ENCODE measurements at regions not wholly inside any gene's neighbourhood (a gene's known extent, or its start where the extent isn't known, plus 50 kb on each side); places are given as distances from the start of the nearest gene placed in this dataset.

DNA sequence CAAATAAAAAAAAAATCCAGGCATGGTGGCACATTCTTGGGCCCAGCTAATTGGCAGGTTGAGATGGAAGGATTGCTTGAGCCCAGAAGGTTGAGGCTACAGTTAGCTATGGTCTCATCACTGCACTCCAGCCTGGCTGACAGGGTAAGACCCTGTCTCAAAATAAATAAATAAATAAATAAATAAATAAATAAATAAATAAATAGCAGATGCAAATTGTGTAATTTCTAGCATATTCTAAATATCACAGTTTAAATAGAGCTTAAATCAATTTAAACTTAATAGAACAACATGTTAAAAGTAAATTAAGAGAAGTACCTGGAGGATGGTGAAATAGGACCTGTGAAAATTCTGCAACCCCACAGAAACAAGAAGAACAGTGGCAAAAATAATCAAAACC is 290.5 kb downstream of the TFEC start:
- Mint-ChIP-seq H3K9me3 (no peaks in the 10 kb centered on the region), H3K27ac (no peak overlapping the region), H3K4me3 (no peak overlapping the region), H3K4me1 (no peaks in the 10 kb centered on the region), H3K36me3 (ENCODE audit: low read depth) (no peaks in the 10 kb centered on the region), H3K27me3 (ENCODE audit: insufficient read depth) (no peaks in the 10 kb centered on the region)
- no peaks in the 10 kb centered on the region for H3K36me3 ChIP-seq (ENCODE audit: control insufficient read depth, insufficient read depth, low read length)
- no peaks in the 10 kb centered on the region for H3K27me3 ChIP-seq (ENCODE audit: control insufficient read depth, insufficient read depth, low read length, poor library complexity, severe bottlenecking)
- no peak overlapping the region for H3K27ac ChIP-seq (ENCODE audit: low read depth, low read length)
- H3K4me3 ChIP-seq (ENCODE audit: low read length): no peak overlapping the region
- no peak overlapping the region for H3K9ac ChIP-seq (ENCODE audit: extremely low read depth, low read length, poor library complexity, severe bottlenecking)
- no peak for DNase-seq
- H3K4me1 ChIP-seq (ENCODE audit: control insufficient read depth, insufficient read depth, low read length): no peaks in the 10 kb centered on the region
- H3K9me3 ChIP-seq (ENCODE audit: control insufficient read depth, low read length): no peaks in the 10 kb centered on the region
- TF ChIP-seq, protein P1, sequence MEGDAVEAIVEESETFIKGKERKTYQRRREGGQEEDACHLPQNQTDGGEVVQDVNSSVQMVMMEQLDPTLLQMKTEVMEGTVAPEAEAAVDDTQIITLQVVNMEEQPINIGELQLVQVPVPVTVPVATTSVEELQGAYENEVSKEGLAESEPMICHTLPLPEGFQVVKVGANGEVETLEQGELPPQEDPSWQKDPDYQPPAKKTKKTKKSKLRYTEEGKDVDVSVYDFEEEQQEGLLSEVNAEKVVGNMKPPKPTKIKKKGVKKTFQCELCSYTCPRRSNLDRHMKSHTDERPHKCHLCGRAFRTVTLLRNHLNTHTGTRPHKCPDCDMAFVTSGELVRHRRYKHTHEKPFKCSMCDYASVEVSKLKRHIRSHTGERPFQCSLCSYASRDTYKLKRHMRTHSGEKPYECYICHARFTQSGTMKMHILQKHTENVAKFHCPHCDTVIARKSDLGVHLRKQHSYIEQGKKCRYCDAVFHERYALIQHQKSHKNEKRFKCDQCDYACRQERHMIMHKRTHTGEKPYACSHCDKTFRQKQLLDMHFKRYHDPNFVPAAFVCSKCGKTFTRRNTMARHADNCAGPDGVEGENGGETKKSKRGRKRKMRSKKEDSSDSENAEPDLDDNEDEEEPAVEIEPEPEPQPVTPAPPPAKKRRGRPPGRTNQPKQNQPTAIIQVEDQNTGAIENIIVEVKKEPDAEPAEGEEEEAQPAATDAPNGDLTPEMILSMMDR (conservative IDR thresholded peaks at IDR 0.05): no peak

DNA sequence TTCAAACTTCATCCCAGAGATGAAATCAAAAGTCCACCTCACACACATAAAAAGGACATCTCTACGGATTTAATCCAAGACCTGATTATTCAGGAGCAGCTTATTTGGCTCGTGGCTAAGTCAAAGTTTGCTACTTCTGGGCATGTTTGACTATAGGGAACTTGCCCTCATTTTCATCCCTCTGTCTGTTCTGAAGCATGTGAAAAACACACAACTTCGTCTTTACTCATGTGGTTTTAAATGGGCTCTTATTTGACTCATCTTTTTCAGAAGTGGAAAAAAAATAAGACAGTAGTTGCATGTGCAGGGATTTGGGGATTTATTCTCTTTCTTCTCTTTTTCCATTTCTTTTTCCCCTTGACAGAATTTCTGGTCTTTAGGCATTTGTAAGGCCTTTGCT is 295.9 kb downstream of the TFEC start:
- H3K27me3 Mint-ChIP-seq (ENCODE audit: insufficient read depth): no peaks in the 10 kb centered on the region
- no peak overlapping the region for H3K9ac ChIP-seq (ENCODE audit: extremely low read depth, low read length, poor library complexity, severe bottlenecking)
- 96 to 100% methylated on average over 2 to 3 of the region's 3 CpGs for WGBS, 2 experiments (ENCODE audit: insufficient coverage in 1 of 2, insufficient read length in 1 of 2)
- H3K4me3 Mint-ChIP-seq: no peak overlapping the region
- H3K4me3 ChIP-seq (ENCODE audit: low read length): no peak overlapping the region
- H3K27ac ChIP-seq (ENCODE audit: low read depth, low read length): no peak overlapping the region
- H3K27ac Mint-ChIP-seq: no peak overlapping the region
- H3K4me1 ChIP-seq (ENCODE audit: control insufficient read depth, insufficient read depth, low read length): no peaks in the 10 kb centered on the region
- H3K36me3 ChIP-seq (ENCODE audit: control insufficient read depth, insufficient read depth, low read length): no peaks in the 10 kb centered on the region
- no peaks in the 10 kb centered on the region for H3K9me3 Mint-ChIP-seq
- peaks cover 8% of the 10 kb centered on the region for H3K4me1 Mint-ChIP-seq
- no peak for DNase-seq
- H3K27me3 ChIP-seq (ENCODE audit: control insufficient read depth, insufficient read depth, low read length, poor library complexity, severe bottlenecking): no peaks in the 10 kb centered on the region
- no peaks in the 10 kb centered on the region for H3K9me3 ChIP-seq (ENCODE audit: control insufficient read depth, low read length)
- no peaks in the 10 kb centered on the region for H3K36me3 Mint-ChIP-seq (ENCODE audit: low read depth)
- TF ChIP-seq, protein P1 (conservative IDR thresholded peaks at IDR 0.05): no peak

DNA sequence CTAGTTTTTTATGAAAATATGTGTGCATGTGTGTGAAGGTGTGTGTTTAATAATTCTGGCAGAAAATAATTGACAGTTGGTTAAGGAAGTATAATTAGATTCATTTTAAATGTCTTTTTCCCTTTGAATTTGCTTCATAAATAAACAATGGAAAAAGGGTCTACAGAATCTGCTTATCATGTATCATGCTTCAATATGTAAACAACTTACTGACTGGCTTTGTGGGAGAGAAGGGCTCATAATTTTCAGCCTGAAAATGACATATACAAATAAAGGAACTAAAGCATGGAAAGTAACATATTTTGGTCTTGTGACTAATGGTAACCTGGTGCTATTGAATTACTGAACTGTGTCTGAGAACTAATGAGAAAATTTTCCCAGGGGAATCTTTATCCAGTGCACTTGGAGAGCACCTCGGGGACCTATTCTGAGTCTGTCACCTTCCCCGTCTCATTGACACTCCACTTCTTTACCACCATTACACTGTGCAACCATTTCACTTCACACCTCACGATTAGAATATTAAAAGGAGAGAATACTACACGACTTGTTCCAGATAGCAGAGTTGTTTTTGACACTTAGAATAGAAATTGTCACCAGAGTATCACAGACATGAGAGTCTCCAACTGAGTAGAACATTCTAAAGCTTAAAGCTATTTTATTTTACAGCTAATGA is 298.6 kb downstream of the TFEC start:
- Mint-ChIP-seq H3K9me3 (no peaks in the 10 kb centered on the region), H3K27me3 (ENCODE audit: insufficient read depth) (no peaks in the 10 kb centered on the region), H3K4me1 (peaks cover 8% of the 10 kb centered on the region), H3K36me3 (ENCODE audit: low read depth) (no peaks in the 10 kb centered on the region), H3K4me3 (no peak overlapping the region), H3K27ac (no peak overlapping the region)
- H3K4me3 ChIP-seq (ENCODE audit: low read length): no peak overlapping the region
- no peaks in the 10 kb centered on the region for H3K4me1 ChIP-seq (ENCODE audit: control insufficient read depth, insufficient read depth, low read length)
- DNase-seq: no peak
- no peaks in the 10 kb centered on the region for H3K36me3 ChIP-seq (ENCODE audit: control insufficient read depth, insufficient read depth, low read length)
- no peak overlapping the region for H3K27ac ChIP-seq (ENCODE audit: low read depth, low read length)
- no peaks in the 10 kb centered on the region for H3K27me3 ChIP-seq (ENCODE audit: control insufficient read depth, insufficient read depth, low read length, poor library complexity, severe bottlenecking)
- no peak overlapping the region for H3K9ac ChIP-seq (ENCODE audit: extremely low read depth, low read length, poor library complexity, severe bottlenecking)
- TF ChIP-seq, protein P1 (conservative IDR thresholded peaks at IDR 0.05): no peak
- no peaks in the 10 kb centered on the region for H3K9me3 ChIP-seq (ENCODE audit: control insufficient read depth, low read length)
- 85 to 88% methylated on average over 4 of the region's 4 CpGs for WGBS, 2 experiments (ENCODE audit: insufficient coverage in 1 of 2, insufficient read length in 1 of 2)

Measured in endodermal cell (in vitro differentiated cells).